Stomach (tissue), 4 donors: ENCODE measurements at regions not wholly inside any gene's neighbourhood (a gene's known extent, or its start where the extent isn't known, plus 50 kb on each side); places are given as distances from the start of the nearest gene placed in this dataset.

ENCODE experiments used
- EP300 ChIP-seq: sonication (generic); formaldehyde crosslinking; IDR thresholded peaks from one replicate; pipeline ENCODE4 v1.6.1; 2017; ENCODE audit warnings: antibody characterized with exemption
- POLR2A ChIP-seq, 4 donors: fragments of 450-650 bp; IDR thresholded peaks; one replicate each; pipeline ENCODE4 v1.6.1; 2016; ENCODE audit warnings: antibody characterized with exemption in 4 of 4, control low read depth in 2 of 4, mild to moderate bottlenecking in 1 of 4, moderate library complexity in 1 of 4
- POLR2AphosphoS5 ChIP-seq, 3 donors: sonication (generic); formaldehyde crosslinking; IDR thresholded peaks; one replicate each; pipeline ENCODE4 v1.6.1; 2016; ENCODE audit warnings: antibody characterized with exemption in 3 of 3
- TF ChIP-seq, protein P1 (sequence below), 7 experiments: fragments of 450-650 bp in 4 of 7; fragments of 200-600 bp in 3 of 7; sonication (generic) in 3 of 7; IDR thresholded peaks; one replicate each; pipeline ENCODE4 v1.5.1; 2016 to 2019; ENCODE audit warnings: antibody characterized with exemption in 7 of 7, control low read depth in 2 of 7, mild to moderate bottlenecking in 1 of 7

DNA sequence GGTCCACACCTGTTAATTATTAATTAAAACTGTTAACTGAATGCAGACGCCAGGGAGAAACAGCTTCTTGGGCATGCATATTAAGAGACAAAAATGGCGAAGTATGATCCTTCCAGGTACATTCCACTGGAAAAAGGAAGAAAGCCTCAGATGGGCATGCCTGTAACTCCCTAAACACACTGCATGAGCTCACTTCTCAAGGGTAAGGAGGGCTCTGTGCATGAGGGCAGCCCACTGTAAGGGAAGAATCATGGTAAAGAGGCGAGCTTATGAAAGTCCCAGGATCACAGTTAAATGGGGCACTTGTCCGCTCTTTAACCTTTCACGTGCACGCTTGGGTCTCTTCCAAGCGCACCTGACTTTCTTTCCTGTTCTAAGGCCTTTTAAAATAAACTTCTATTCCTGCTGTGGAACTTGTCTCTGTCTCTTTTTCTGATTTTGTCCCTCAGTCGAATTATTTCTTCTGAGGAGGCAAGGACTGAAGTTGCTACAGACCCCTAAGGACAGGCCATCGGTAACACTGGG lies 321.7 kb downstream of the PPP1R2C start:
- TF ChIP-seq, protein P1, sequence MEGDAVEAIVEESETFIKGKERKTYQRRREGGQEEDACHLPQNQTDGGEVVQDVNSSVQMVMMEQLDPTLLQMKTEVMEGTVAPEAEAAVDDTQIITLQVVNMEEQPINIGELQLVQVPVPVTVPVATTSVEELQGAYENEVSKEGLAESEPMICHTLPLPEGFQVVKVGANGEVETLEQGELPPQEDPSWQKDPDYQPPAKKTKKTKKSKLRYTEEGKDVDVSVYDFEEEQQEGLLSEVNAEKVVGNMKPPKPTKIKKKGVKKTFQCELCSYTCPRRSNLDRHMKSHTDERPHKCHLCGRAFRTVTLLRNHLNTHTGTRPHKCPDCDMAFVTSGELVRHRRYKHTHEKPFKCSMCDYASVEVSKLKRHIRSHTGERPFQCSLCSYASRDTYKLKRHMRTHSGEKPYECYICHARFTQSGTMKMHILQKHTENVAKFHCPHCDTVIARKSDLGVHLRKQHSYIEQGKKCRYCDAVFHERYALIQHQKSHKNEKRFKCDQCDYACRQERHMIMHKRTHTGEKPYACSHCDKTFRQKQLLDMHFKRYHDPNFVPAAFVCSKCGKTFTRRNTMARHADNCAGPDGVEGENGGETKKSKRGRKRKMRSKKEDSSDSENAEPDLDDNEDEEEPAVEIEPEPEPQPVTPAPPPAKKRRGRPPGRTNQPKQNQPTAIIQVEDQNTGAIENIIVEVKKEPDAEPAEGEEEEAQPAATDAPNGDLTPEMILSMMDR (IDR thresholded peaks at IDR 0.05): no peak
- no peak for TF ChIP-seq EP300
- no peak for TF ChIP-seq POLR2A (IDR thresholded peaks at IDR 0.05)
- TF ChIP-seq POLR2AphosphoS5 (IDR thresholded peaks at IDR 0.05): no peak
